ENCODE measurements at regions not wholly inside any gene's neighbourhood (a gene's known extent, or its start where the extent isn't known, plus 50 kb on each side); places are given as distances from the start of the nearest gene placed in this dataset.

DNA sequence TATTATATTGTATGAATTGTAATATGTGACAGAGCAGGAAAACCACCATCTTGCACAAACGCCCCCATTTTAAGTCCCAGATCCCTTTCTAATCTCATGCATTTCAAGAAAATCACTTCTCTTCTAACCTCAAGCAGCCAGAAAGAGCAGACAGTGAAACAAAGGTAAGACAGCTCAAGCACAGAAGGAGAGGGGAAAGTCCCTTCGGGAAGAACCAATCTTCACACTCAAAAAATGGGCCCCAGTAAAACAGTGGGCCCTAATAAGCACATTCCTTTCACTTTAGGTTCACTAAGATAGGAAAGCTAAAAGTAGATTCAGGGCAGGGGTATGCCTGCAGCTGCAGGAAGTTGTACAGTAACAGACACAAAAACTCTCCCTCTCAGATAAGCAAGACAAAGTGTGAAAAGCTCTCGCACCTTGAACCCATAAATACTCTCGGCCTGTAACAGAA, 1268.7 kb downstream of the SI start:
- TF ChIP-seq TOX (CRISPR knock-in tag; IDR thresholded peaks at IDR 0.05; ENCODE audit: borderline replicate concordance), result no peak
- no peak for TF ChIP-seq ARNTL (CRISPR knock-in tag; IDR thresholded peaks at IDR 0.05; ENCODE audit: borderline replicate concordance, low read depth)
- TF ChIP-seq RARB (CRISPR knock-in tag; IDR thresholded peaks at IDR 0.05), result no peak
- TF ChIP-seq ZNF565 (CRISPR knock-in tag; conservative IDR thresholded peaks at IDR 0.05; ENCODE audit: low read depth), result no peak
- TF ChIP-seq, protein P1, sequence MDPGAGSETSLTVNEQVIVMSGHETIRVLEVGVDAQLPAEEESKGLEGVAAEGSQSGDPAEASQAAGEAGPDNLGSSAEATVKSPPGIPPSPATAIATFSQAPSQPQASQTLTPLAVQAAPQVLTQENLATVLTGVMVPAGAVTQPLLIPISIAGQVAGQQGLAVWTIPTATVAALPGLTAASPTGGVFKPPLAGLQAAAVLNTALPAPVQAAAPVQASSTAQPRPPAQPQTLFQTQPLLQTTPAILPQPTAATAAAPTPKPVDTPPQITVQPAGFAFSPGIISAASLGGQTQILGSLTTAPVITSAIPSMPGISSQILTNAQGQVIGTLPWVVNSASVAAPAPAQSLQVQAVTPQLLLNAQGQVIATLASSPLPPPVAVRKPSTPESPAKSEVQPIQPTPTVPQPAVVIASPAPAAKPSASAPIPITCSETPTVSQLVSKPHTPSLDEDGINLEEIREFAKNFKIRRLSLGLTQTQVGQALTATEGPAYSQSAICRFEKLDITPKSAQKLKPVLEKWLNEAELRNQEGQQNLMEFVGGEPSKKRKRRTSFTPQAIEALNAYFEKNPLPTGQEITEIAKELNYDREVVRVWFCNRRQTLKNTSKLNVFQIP (CRISPR knock-in tag; IDR thresholded peaks at IDR 0.05; ENCODE audit: borderline replicate concordance, low read depth), result no peak
- no peak for TF ChIP-seq ZFP3 (CRISPR knock-in tag; IDR thresholded peaks at IDR 0.05)
- TF ChIP-seq ZNF8 (CRISPR knock-in tag; IDR thresholded peaks at IDR 0.05), result no peak
- TF ChIP-seq, protein P2, sequence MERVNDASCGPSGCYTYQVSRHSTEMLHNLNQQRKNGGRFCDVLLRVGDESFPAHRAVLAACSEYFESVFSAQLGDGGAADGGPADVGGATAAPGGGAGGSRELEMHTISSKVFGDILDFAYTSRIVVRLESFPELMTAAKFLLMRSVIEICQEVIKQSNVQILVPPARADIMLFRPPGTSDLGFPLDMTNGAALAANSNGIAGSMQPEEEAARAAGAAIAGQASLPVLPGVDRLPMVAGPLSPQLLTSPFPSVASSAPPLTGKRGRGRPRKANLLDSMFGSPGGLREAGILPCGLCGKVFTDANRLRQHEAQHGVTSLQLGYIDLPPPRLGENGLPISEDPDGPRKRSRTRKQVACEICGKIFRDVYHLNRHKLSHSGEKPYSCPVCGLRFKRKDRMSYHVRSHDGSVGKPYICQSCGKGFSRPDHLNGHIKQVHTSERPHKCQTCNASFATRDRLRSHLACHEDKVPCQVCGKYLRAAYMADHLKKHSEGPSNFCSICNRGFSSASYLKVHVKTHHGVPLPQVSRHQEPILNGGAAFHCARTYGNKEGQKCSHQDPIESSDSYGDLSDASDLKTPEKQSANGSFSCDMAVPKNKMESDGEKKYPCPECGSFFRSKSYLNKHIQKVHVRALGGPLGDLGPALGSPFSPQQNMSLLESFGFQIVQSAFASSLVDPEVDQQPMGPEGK (CRISPR knock-in tag; IDR thresholded peaks at IDR 0.05; ENCODE audit: borderline replicate concordance), result no peak
